ENCODE measurements at regions not wholly inside any gene's neighbourhood (a gene's known extent, or its start where the extent isn't known, plus 50 kb on each side); places are given as distances from the start of the nearest gene placed in this dataset.

- no peak for DNase-seq
Observed at GRCh38 chr22:47285981-47286380, 523.5 kb downstream of the TBC1D22A start.

GRCh38 chr22:47284822-47285221, 522.4 kb downstream of the TBC1D22A start:
- no peak for DNase-seq

DNA sequence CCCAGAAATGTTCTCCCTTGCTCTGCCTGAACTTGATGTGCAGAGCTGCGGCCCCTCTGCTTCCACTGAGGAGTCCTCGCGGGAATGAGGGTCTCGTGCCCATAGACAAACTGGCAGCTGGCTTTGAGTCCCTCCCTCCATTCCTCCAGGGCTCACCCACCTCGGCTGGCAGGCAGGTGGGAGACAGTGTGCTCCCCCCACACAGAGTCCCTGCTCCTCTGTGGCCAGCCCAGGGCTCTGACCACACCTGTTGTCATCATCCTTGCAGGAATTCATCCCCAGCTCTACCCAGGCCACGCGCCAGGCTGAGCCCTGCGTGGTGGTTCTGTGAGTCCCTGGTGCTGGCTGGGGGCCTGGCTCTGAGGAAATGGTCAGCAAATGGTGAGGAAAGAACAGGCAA, 521.9 kb downstream of the TBC1D22A start:
- DNase-seq = no peak

GRCh38 chr22:47283616-47284270, 521.3 kb downstream of the TBC1D22A start:
- no peak for DNase-seq

DNA sequence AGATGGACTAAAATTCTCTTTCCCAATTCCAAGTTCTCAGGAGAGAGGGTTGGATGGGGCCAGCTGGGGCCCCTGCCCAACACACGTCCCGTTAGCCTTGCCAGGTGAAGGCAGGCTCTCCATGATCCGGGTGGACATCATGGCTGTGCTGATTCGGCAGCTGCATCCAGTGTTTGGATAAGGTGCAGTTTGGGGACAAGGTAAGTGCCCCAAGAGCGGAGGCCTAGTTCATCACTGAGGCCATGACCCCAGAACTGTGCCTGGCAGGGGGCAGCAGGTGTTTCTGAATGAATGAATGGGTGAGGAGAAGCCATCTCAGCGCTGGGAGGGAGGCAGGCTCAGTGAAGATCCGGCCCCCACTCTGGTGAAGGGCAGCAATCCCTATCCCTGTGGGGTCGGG, 520.4 kb downstream of the TBC1D22A start:
- DNase-seq = no peak

- no peak for DNase-seq
Observed at GRCh38 chr22:47282366-47282765, 519.9 kb downstream of the TBC1D22A start.

DNA sequence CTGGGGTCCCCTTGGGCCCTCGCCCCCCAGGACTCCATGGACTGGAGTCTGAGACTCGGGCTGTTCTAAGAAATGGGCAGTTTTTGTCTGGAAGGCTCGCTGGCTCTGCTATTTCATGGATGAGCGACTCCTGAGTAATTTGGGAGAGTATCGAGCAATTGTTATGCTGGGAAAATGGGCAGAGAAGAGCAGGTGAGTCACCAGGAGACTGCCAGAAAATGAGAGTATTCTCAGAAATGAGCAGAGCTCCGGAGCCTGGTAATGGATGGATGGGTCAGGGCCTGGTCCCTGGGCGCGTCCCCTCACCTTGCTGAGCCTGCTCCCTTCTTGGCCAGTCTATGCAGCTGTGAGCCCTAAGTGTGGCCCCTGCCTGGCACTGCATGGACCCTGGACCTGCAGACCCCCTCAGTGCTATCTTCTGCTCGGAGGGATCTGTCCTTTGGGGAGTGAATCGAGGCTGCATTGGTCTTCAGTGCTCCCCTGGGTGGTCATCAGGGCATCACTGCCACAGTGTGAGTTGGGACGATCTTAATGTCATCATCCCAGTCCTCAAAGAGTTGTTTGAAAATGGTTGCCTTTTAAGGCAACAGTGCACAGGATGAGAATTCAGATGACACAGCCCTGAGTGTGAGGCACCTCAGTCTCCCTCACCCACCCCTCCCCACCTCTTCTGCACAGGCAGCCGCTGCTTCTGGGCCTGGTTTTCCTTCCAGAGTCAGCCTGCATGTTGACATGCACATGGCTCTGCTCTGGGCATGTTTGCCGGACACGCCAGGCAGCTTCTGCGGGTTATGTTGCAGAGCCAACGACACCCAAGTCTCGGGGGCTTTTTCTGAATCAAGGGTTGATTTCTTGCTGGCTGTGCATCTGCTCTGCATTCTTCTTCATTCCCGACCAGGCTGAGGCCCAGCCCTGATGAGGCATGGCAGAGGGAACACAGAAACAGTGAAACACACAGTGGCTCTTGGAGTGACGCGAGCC, 519.0 kb downstream of the TBC1D22A start:
- DNase-seq = no peak

DNA sequence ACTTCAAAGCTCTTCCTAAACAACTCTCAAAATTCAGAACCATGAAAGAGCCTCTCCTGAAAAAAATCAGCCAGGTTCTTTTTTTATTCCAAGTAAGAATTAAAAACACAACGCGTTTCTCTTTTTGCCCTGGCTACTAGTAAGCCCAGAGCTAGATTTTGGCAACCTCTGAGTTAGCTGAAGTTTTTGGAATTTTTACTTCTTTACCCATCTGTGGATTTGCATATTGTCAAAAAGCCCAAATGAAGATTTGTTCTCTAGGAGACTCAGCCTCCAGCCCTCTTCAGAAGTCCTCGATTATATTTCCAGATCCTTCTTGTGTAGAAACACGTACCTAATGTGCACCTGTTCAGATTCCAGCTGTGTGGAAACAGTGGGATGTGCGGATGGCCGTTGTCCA, 517.9 kb downstream of the TBC1D22A start:
- DNase-seq = no peak

GRCh38 chr22:47279746-47280145, 517.3 kb downstream of the TBC1D22A start:
- DNase-seq = no peak

DNA sequence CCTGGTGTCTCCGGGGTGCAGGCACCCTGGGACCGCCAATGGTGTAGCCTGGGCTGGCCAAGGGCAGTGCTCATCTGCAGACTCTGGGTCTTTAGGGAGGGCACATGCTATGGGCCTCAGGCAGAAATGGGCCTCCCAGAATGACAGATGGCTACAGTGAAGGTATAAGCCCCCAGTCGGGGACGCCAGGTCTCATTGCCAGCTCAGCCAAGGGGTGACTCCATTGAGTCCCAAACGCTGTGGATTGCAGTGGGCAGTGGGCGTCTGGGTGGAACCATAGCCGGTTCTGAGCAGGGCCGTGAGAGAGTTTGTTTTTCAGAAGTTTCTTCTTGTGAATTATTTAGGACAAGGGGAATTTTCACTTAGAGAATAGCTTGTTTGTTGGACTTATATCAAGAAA, 516.9 kb downstream of the TBC1D22A start:
- DNase-seq = no peak

- no peak for DNase-seq
Observed at GRCh38 chr22:47278655-47279054, 516.2 kb downstream of the TBC1D22A start.

GRCh38 chr22:47277531-47277930, 515.1 kb downstream of the TBC1D22A start:
- no peak for DNase-seq

DNA sequence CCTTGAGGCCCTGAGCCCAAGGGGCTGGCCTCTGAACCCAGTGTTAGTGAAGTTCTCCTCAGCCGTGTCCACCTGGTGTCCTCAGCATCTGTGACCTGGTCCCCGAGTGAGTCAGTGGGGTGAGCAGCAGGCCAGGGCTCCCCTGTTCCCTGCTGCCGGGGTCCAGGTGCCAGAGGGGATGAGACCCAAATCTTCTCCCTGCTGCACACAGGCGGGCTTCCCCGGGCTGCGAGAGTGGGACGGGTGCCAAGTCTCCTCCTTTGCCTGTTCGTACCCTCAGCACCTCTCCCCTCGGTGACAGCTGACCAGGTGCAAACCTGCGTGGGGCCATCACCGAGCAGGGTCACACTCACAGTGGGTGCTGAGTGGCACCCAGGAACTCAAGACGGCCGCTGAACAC, 514.5 kb downstream of the TBC1D22A start:
- no peak for DNase-seq

- no peak for DNase-seq
Observed at GRCh38 chr22:47276450-47276820, 514.0 kb downstream of the TBC1D22A start.

- DNase-seq = no peak
Observed at GRCh38 chr22:47275605-47276449, 513.4 kb downstream of the TBC1D22A start.

DNA sequence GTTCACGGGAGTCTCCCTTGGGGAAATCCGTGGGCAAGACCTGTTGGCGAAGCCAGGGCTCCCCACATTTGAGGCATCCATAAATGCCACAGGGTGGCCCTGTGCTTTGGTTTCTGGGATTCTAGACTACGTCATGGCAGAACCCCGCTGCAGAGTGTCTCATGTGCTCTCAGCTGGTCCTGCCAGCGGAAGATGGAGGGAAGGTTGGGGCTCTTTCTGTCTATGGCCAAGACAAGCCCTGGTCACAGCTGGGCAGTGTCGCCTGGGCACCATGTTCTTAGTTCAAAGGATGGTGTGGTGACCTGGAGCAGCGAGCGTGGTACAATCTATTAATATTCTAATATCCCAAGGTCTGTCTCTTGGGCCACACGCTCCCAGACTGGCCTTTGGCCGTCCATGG, 511.7 kb downstream of the TBC1D22A start:
- DNase-seq = no peak

GRCh38 chr22:47270463-47271135, 508.1 kb downstream of the TBC1D22A start:
- DNase-seq = no peak

- DNase-seq = no peak
Observed at GRCh38 chr22:47269516-47270088, 507.2 kb downstream of the TBC1D22A start.

DNA sequence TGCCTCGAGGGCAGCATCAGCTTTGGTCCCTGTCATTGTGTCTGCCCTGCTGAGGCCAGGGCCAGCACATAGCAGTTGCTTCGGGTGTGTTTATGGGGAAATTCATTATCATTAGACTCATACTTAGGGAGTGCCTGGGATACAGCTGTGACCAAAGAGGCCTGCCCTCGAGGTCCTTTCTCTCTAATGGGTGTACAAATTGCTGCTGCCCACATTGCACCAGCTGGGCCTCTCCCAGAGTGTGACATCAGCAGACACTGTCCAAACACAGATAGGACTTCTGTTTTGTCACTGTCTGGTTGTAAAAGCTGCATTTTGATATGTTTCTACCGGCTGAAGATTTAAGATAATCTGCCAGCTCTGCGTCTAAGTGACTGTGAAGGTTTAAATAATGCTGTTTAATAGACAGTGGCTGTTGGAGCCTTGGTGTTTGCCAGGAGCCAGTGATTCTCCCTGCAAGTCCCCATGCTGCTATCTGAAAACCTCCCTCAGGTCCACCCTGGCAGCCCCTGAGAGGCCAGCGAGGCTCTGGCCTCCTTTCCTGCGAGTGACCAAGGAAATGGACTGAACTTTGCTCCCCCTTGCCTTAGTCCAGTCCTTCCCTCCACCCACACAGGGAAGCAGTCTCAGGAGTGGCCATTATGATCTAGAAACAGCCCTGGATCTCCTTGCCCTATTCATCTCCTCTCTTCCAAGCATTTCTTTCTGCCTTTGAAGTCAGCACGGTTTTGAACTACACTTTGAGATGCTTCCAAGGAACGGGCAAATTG, 505.2 kb downstream of the TBC1D22A start:
- no peak for DNase-seq

GRCh38 chr22:47266329-47266728, 503.9 kb downstream of the TBC1D22A start:
- DNase-seq = no peak

- DNase-seq = no peak
Observed at GRCh38 chr22:47260551-47260950, 498.1 kb downstream of the TBC1D22A start.

DNA sequence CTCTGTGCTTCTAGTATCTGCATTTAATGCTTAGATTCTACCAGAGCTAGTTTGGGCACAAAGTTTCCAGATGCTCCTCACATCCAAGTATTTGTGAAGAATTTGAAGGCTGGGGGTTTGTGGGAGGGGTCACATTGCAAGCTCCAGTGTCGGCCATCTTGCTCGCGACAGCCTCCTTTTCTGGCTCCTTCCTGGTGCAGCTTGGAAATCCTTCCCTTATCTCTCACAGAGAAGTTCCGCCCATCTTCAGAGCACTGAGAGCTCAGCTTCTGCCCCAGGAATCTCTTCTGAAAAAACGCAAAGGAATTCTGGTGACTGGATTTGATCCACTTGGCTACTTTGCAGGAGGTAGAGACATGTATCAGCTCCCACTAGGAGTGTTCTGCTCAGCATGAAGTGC, 497.5 kb downstream of the TBC1D22A start:
- no peak for DNase-seq

All from bone marrow (tissue), 2 donors.